ENCODE measurements at regions not wholly inside any gene's neighbourhood (a gene's known extent, or its start where the extent isn't known, plus 50 kb on each side); places are given as distances from the start of the nearest gene placed in this dataset.

- Mint-ChIP-seq H3K4me3 (no peak overlapping the region), H3K9me3 (peaks cover 3 to 4% of the 10 kb centered on the region in 2 donors), H3K27ac (no peak overlapping the region), H3K36me3 (peaks cover 11% of the 10 kb centered on the region), H3K4me1 (peaks cover 40% of the 10 kb centered on the region in 2 donors), H3K27me3 (ENCODE audit: low read depth in 2 of 2) (no peaks in the 10 kb centered on the region)
- Histone ChIP-seq H3K27ac (ENCODE audit: low read length) (no peak overlapping the region), H3K4me3 (ENCODE audit: low read length) (no peak overlapping the region), H3K36me3 (ENCODE audit: control insufficient read depth, insufficient read depth, low read length) (no peaks in the 10 kb centered on the region), H3K27me3 (ENCODE audit: control insufficient read depth, insufficient read depth, low read length) (no peaks in the 10 kb centered on the region), H3K4me1 (ENCODE audit: control insufficient read depth, insufficient read depth, low read length) (peaks cover 13% of the 10 kb centered on the region), H3K9me3 (ENCODE audit: control insufficient read depth, insufficient read depth, low read length) (no peaks in the 10 kb centered on the region)
- no peak for DNase-seq
- intact Hi-C loops (cut with micrococcal nuclease): no loop called here
- 76% methylated on average over 2 of the region's 2 CpGs for WGBS (ENCODE audit: insufficient coverage)
- ATAC-seq: no peak
- no peak for TF ChIP-seq CTCF (IDR thresholded peaks at IDR 0.05)
These were observed 220.5 kb upstream of the SATB1 start for GRCh38 chr3:18645619-18646018.

- Mint-ChIP-seq H3K9me3 (peaks cover 3 to 4% of the 10 kb centered on the region in 2 donors), H3K4me3 (peak overlapping the region; percentile 49), H3K27ac (no peak overlapping the region), H3K4me1 (peaks cover 40 to 43% of the 10 kb centered on the region in 2 donors), H3K27me3 (ENCODE audit: low read depth in 2 of 2) (no peaks in the 10 kb centered on the region), H3K36me3 (peaks cover 16% of the 10 kb centered on the region)
- intact Hi-C loops (cut with micrococcal nuclease): no loop called here
- Histone ChIP-seq H3K27me3 (ENCODE audit: control insufficient read depth, insufficient read depth, low read length) (no peaks in the 10 kb centered on the region), H3K27ac (ENCODE audit: low read length) (no peak overlapping the region), H3K4me1 (ENCODE audit: control insufficient read depth, insufficient read depth, low read length) (peaks cover 13% of the 10 kb centered on the region), H3K4me3 (ENCODE audit: low read length) (no peak overlapping the region), H3K9me3 (ENCODE audit: control insufficient read depth, insufficient read depth, low read length) (no peaks in the 10 kb centered on the region), H3K36me3 (ENCODE audit: control insufficient read depth, insufficient read depth, low read length) (no peaks in the 10 kb centered on the region)
- ATAC-seq (no peak), DNase-seq (peak in 1 of 2 donors; percentile 24)
- WGBS (ENCODE audit: insufficient coverage): 56% methylated on average over 3 of the region's 3 CpGs
- no peak for TF ChIP-seq CTCF (IDR thresholded peaks at IDR 0.05)
These were observed 218.1 kb upstream of the SATB1 start for GRCh38 chr3:18643281-18643680.

GRCh38 chr3:18641916-18642315 is 216.8 kb upstream of the SATB1 start:
- peaks cover 40 to 43% of the 10 kb centered on the region in 2 donors for H3K4me1 Mint-ChIP-seq
- H3K27me3 Mint-ChIP-seq (ENCODE audit: low read depth in 2 of 2): no peaks in the 10 kb centered on the region
- WGBS (ENCODE audit: insufficient coverage): 77% methylated on average over 3 of the region's 3 CpGs
- Histone ChIP-seq H3K27ac (ENCODE audit: low read length) (no peak overlapping the region), H3K4me1 (ENCODE audit: control insufficient read depth, insufficient read depth, low read length) (peaks cover 13% of the 10 kb centered on the region), H3K36me3 (ENCODE audit: control insufficient read depth, insufficient read depth, low read length) (no peaks in the 10 kb centered on the region), H3K9me3 (ENCODE audit: control insufficient read depth, insufficient read depth, low read length) (no peaks in the 10 kb centered on the region), H3K27me3 (ENCODE audit: control insufficient read depth, insufficient read depth, low read length) (no peaks in the 10 kb centered on the region), H3K4me3 (ENCODE audit: low read length) (no peak overlapping the region)
- H3K36me3 Mint-ChIP-seq: peaks cover 16% of the 10 kb centered on the region
- ATAC-seq: no peak
- H3K27ac Mint-ChIP-seq: no peak overlapping the region
- intact Hi-C loops (cut with micrococcal nuclease): no loop called here
- peaks cover 3 to 4% of the 10 kb centered on the region in 2 donors for H3K9me3 Mint-ChIP-seq
- no peak overlapping the region for H3K4me3 Mint-ChIP-seq
- no peak for DNase-seq
- TF ChIP-seq CTCF (IDR thresholded peaks at IDR 0.05): no peak

- Histone ChIP-seq H3K9me3 (ENCODE audit: control insufficient read depth, insufficient read depth, low read length) (no peaks in the 10 kb centered on the region), H3K36me3 (ENCODE audit: control insufficient read depth, insufficient read depth, low read length) (no peaks in the 10 kb centered on the region), H3K4me3 (ENCODE audit: low read length) (no peak overlapping the region), H3K4me1 (ENCODE audit: control insufficient read depth, insufficient read depth, low read length) (no peaks in the 10 kb centered on the region), H3K27me3 (ENCODE audit: control insufficient read depth, insufficient read depth, low read length) (no peaks in the 10 kb centered on the region), H3K27ac (ENCODE audit: low read length) (no peak overlapping the region)
- no peak overlapping the region for H3K4me3 Mint-ChIP-seq
- DNase-seq: no peak
- no peak for TF ChIP-seq CTCF (IDR thresholded peaks at IDR 0.05)
- no peaks in the 10 kb centered on the region for H3K9me3 Mint-ChIP-seq
- peaks cover 1% of the 10 kb centered on the region for H3K36me3 Mint-ChIP-seq
- peaks cover 0 to 10% of the 10 kb centered on the region in 2 donors for H3K4me1 Mint-ChIP-seq
- no peak overlapping the region for H3K27ac Mint-ChIP-seq
- ATAC-seq: no peak
- no peaks in the 10 kb centered on the region for H3K27me3 Mint-ChIP-seq (ENCODE audit: low read depth in 2 of 2)
- 86% methylated on average over 1 of the region's 3 CpGs for WGBS (ENCODE audit: insufficient coverage)
- intact Hi-C loops (cut with micrococcal nuclease): no loop called here
These were observed 210.1 kb upstream of the SATB1 start for GRCh38 chr3:18635215-18635614.
